ENCODE measurements at regions not wholly inside any gene's neighbourhood (a gene's known extent, or its start where the extent isn't known, plus 50 kb on each side); places are given as distances from the start of the nearest gene placed in this dataset.

DNA sequence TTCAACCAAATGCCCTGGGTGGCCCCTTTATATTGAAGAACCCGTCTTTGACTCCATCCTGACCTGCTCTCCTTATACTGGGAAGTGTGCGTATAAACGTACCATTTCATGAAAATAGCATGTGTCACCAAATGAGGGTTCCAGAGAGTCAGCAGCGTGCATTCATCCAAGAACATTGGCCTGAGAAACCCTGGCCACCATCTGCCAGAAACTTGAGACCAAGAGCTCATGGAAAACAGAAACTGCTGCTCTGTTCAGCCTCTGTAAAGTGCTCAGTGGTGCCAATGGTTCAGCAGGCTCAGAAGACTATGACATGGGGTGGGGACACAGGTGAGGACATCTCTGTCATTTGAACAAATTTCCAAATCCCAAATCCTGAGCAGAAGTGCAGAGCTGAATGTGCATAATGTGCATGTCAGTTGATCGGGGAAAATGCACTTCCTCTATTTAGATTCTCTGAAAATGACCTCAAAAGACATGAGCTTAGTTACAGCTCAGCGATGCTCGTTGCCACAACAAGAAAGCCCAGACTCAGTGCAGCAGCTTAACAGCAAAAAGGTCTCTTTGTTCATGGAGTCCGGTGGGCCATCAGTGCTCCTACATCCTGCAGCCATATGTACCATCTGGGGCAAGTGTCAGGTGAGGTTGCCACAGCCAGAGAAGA lies 176.1 kb downstream of the ATPSCKMT start:
- no peak for DNase-seq (ENCODE audit: low spot score)

DNA sequence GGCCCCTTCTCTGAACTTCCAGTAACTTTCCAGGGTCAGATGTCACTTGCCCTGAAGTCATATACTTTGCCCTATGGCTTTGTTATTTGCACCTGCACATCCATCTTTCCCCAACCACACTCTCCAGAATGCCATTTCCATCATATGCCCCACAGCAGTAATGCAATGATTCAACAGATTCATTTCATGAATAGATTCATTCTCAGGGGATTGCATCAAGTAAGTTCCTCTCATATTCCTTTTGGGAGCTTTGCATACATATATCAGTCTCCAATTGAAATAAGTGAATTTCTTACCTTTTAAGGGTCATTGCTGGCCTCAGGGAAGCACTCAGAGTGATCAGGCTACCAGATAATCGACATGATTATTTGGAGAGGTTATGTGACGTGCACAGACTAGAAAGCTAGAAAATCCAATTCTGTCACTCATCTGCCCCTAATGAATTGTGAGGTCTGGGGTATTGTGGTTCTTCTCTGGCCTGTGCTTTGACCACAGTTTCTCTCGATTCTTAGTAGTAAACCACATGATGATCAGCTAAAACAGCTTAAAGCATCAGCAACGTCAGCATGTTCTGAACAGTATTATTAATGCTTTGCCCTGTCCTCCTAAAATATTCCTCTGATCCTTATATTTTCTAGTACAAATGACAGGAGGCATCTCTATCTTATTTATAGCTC lies 179.9 kb downstream of the ATPSCKMT start:
- no peak for DNase-seq (ENCODE audit: low spot score)

DNA sequence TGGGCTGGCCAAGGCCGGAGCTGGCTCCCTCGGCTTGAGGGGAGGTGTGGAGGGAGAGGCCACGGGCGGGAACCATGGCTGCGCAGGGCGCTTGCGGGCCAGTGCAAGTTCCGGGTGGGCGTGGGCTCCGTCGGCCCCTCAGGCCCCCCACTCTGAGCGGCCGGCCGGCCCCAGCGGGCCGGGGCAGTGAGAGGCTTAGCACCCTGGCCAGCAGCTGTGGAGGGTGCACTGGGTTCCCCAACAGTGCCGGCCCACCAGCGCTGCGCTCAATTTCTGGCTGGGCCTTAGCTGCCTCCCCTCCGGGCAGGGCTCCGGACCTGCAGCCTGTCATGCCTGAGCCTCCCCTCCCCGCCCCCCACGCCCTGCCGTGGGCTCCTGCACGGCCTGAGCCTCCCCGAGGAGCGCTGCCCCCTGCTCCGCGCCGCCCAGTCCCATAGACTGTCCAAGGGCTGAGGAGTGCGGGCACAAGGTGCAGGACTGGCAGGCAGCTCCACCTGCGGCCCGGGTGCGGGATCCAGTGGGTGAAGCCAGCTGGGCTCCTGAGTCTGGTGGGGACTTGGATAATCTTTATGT lies 184.2 kb downstream of the ATPSCKMT start:
- DNase-seq (ENCODE audit: low spot score), result no peak

DNA sequence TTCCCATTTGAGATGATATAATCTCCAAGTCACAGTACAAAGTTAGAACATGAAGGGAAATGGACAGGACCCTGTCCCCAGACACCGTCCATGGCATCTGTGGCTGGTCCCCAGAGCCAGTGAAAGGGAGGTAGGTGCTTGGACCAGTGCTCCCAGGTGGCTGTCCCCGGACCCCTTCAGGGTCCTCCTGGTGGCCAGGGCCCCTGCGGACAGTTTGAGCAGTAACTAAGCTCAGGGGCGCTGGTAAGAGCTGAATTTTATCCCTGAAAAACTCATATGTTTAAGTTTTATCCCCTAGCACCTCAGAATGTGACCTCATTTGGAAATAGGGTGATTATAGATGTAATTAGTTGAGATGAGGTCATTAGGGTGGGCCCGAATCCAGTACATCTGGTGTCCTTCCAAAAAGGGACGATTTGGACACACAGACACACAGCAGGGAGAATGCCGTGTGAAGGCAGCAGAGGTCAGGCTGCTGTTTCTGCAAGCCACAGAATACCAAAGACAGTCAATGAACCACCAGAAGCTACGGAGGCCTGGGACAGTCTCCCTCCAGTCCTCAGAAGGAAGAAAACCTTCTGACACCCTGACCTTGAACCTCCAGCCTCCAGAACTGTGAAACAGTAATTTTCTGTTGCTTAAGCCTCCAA lies 185.0 kb downstream of the ATPSCKMT start:
- no peak for DNase-seq (ENCODE audit: low spot score)

DNA sequence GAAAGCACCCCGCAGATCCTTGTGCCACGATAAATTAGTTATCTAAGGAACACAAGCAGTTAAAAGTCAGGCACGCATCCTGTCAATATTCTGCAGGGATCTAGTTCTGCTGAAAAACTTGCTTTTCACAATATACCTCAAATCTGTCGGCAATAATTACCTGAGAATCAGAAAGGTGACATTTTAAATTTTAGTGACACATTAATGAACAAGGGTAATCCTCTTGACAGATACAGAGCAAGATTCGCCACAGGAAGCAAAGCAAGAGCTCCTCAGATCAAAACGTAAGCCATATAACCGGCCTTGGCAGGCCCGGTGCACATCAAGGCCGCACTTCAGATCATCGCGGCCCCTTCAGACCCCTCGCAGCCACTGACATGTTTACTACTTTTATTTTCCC lies 185.7 kb downstream of the ATPSCKMT start:
- no peak for DNase-seq (ENCODE audit: low spot score)

DNA sequence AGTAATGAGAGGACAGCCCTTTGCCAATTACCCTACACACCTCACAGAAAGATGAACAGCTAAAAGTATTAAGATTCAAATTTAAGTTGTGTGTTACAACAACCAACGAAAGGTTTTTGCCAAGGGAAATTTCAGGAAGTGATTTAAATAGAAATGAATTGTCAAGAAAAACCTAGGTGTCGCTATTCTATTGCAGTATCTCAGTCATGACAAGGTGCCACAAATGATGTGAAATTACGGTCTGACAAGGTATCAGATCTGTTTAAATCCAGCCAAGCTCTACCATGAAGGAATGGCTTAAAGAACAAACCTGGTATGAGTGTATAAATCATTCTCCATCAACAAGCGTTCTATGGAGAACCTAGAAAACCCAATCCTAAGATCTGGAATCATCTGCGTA lies 189.7 kb downstream of the ATPSCKMT start:
- DNase-seq (ENCODE audit: low spot score), result no peak

DNA sequence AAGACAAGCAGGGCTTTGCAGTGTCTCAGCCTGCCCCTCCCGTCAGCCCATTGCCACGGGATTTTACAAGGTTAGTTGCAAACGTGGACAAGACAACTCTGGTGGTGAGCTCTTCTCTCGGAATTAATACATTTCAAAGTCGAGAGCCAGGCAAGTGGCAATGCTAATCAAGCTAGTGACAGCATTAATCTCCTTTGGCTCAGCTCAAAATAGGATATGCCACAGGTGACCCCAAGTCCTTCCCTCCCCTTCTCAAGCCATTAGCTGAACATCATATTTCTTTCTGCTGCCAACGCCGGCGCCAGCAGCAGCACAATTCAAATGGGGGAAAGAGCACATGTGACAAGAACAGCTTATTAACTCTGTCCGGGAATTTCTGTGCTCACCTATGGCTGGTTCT lies 190.1 kb downstream of the ATPSCKMT start:
- no peak for DNase-seq (ENCODE audit: low spot score)

DNA sequence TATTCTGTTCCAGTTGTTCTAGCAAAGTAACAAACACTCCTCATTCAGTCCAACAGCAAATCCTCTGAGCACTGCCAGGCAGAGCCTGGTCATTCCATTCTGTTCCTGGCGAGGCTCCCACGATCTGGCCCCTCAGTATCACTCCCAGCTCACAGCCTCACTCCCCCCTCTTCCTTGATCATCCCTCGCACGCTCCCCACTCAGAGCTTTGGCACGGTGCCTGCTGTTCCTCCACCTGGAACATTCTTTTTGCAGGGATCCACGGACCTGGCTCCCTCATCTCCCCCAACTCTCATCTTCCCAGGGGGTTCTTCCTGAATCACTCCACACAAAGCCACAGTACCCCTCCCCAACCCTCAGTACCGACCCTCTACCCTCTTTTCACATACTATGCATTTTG lies 192.3 kb downstream of the ATPSCKMT start:
- DNase-seq (ENCODE audit: low spot score), result no peak

DNA sequence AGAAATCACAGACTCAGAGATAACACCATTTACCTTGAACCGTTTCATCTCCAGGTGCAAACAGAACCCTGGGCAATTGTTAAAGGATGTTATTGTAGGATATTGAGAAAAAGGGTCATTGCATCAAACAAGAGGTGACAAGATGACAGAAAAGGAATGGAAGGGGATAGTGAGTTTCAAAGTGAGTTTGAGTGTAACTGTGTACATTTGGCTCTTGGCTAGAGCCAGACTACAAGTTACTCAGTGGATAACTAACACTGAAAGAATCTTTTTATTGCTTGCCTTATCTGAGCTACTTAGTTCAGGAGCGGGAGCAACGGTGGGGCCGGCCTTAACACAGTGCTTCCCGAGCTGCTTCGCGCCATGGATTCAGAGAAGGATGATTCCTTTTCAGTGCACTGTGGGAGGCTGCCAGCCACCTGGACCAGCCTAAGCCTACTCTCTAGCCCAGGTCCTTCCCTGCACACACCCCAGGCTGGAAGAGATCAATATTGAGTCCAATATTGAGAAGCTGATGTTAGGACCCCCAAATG lies 193.4 kb downstream of the ATPSCKMT start:
- no peak for DNase-seq (ENCODE audit: low spot score)

DNA sequence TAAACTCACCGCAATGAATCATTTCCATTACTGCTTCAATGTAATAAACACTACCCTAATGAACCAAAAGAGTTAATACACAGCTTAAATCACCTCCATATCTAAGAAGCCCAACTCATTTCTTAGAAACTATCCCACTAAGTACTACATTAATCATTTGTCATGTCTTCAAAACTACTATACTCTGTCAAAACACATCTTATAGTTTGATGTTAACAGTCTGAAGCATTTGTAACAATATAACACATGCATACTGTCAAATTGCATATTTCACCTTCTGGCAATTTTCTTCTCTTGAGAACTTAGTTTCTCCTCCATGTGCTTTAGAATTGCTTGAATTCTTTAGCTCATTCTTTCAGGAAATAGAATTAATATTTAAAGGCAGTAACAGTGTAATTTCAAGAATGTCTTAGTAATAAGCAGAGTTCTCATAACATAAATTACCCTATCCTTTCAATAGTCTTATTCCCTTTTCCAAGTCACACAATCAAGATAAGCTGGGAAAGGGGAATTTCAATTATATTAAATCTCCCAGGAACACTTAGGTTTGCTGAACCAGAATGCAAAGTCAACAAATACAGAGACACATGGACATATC lies 199.7 kb downstream of the ATPSCKMT start:
- DNase-seq (ENCODE audit: low spot score), result no peak

DNA sequence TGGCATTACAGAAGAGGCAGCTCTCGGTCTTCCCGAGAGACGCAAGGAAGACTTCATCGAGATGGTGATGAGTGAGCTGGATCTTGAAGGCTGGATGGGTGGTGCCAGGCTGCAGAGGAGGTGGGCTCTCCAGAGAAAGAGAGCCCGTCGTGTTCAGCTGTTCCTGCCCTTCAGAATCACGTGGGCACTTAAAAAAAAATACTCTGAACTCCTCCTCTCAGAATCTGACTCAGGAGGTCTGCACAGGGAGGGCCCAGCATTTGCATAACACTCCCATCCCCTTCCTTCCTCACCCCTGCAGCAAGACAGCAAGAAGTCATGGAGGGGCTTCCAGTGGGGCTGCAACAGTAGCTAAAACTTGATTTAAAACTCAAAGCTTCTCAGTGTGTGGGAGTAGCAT lies 203.0 kb downstream of the ATPSCKMT start:
- no peak for DNase-seq (ENCODE audit: low spot score)

DNA sequence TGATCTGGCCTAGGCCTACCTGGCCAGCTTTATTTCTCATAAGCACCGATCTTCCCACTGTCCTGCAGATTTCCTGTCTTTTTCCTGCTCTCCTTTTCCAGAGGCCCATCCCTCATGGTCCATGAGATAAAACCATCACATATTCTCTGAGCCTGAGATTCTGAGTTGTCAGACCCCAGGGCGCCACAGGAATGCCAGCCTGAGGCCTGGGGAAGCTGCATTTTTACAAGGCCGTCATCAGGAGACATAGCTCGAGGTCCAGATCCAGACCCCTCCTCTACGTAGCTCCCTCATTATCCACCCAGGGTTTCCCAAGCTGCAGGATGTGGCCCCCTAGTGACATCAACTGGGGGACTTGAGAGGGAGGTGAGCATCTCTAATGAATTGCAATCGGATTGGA lies 204.3 kb downstream of the ATPSCKMT start:
- DNase-seq (ENCODE audit: low spot score), result no peak

DNA sequence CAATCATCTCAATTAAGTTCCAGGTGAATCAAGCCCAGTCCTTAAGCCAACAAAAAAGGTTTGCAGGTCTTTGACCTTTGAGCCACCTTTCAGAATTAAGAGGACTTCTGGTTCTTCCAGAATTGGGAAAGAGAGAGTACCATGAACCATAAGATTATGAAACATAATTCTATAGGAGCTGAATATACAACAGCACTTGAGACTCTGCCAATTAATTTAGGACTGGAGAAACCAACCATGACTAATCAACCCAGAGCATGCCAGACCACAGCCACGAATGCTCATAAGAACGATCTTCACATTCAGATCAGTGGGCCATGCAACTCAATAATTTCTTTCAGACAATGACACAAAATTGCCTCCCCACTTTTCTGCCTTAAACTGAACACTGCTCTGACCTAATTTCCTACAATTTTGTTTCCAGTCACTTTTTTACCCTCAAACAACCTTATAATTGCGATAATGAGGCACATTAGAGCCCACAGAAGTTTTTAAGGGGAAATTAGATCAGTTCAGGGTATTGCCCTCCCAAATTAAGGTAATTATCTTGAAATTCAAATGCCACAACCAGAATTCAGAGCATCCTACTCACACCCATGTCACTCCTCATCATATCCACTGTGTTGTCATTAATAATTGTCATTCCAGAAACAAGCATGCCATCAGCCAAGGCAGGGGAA lies 213.4 kb downstream of the ATPSCKMT start:
- DNase-seq (ENCODE audit: low spot score), result no peak

DNA sequence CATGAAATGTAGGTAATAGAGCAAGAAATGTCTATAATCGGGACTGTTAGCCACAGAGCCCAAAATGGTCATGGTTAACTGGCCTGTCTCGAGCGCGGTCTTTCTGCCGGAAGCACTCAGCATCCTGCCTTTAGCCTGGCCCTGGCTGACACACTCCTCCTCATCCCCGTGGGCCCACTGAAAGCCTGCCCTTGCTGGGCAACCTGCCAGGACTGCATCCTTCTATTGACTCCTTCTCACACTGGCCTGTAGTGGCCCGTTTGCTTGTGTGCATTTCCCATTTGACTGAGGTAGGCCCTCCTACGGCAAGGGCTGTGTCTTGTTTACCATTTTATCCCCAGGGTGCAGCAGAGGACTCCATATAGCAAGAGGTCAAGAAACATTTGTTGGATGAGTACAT lies 215.7 kb downstream of the ATPSCKMT start:
- DNase-seq (ENCODE audit: low spot score), result no peak

DNA sequence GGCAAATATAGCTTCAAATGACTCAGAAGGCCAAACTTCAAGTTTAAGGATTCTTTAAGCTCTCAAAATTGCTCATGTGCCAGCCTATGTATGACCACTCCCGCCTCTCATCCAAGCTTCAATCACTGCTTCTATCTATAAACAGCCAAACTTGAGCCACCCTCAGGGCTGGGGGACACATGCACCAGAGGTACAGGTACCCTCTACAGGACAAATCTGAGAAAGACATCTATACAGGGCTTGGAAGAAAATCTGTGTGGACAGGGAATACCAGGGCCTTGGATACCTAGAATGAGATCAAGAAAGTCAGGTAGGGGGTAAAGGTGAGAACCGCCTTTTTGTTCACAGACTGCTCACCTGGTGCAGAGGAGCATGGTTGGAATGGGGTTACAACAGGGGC lies 217.9 kb downstream of the ATPSCKMT start:
- DNase-seq (ENCODE audit: low spot score), result no peak

DNA sequence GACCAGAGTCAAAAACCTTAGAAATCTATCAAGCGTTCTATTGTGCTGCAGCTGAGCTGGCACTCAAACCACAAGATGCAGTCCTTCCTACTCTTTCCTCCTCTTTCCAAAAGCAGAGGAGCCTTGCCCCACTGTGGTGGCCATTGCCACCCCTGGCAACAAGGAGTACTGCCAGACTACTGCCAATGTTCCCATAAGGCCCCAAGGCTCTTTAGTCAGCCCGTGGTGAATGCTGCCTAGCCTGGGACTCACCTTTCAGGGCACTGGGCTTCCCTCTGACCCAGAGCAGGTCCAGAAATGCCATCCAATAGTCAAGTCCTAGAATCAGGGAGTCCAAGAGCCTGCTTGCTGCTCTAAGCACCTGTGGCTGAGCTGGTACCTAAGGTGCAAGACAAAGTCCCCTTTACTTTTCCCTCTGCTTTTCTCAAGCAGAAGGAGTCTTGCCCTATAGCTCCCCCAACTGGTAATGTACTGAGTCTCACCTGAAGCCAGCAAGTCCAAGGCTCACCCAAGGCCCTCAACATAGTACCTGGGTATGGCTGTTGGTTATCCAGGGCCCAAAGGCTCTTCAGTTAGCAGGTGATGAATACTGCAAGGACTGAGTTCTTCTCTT lies 219.4 kb downstream of the ATPSCKMT start:
- no peak for DNase-seq (ENCODE audit: low spot score)

DNA sequence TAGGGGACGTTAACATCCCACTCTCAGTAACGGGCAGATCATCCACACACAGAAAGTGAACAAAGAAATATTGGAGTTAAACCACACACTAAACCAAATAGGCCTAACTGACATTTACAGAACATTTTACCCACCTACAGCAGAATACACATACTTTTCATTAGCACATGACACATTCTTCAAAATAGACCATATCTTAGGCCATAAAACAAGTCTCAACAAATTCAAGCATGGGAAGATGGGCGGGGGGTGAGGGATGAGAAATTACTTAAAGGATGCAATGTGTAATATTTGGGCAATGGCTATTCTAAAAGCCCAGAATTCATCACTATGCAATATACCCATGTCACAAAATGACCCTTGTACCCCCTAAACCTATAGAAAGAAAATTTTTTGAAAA lies 226.2 kb downstream of the ATPSCKMT start:
- no peak for DNase-seq (ENCODE audit: low spot score)

DNA sequence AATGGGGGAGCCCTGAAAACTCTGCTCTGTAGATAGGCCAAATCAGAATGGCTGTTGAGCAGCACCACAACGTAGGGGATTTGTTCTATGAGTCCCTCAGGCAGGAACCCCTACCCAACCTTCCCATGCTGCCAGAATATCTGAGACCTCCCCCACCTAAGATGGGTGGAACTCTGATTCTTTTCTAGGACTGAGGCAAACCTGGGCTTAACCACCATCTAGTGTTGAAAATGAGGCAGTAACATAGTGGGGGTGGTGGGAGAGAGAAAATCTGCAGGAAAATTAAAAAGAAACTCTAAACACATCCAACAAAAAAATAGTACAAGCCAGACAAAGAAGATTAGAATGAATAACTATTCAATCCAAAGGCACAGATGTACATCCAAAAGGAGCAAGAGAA lies 228.4 kb downstream of the ATPSCKMT start:
- no peak for DNase-seq (ENCODE audit: low spot score)

DNA sequence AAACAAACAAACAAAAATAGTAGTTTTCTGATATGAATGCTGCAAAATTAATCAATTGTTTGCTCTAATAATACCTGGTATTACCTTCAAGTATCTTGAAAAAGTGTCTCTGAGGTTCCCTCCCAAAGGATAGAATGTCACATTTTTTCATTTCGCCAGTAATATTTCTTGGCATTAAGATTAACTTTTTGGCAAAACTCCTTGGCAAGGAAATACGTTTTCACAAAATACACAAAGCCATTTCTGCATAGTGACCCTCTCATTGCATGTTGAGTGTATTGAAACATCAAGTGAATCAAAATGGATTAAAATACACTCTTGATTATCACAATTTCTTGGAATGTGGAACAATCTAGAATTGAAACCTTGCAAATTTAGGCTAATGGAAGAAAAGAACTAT lies 230.5 kb downstream of the ATPSCKMT start:
- DNase-seq (ENCODE audit: low spot score), result no peak

DNA sequence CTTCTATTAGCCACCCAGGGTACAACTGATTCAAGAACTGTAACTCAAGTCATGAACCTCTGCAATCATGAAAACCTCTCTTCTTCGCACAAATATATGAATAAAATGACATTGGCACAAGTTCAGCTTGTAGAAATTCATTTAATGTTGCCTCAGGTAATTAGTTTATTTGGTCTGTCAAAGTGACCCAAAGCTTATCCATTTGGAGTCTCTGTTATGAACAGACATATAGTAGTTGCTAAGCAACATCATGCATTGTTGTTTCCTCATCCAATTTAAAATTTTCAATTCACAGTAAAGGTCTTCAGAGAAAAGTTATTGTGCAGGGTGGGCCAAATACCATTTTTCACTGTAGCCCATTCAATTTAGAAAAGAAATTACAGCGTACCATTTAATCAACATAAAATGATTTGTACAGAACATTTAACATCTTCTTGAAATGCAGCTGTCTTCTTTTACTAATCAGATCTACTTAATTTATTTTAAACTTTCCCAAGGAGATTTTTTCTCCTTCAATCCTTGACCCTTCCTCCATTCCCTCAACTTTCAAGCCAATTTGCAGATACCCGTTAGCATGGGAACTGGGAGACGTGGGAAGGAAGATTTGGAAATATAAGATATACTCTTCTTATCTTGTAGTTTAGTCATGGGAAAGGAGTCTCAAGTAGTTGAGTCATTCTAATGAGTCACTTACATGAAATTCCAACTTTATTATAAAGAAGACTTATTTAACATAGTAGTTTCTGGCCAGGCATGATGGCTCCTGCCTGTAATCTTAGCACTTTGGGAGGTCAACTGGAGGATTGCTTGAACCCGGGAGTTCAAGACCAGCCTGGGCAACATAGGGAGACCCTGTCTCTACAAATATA lies 231.3 kb downstream of the ATPSCKMT start:
- peak; percentile 34 for DNase-seq (ENCODE audit: low spot score)

DNA sequence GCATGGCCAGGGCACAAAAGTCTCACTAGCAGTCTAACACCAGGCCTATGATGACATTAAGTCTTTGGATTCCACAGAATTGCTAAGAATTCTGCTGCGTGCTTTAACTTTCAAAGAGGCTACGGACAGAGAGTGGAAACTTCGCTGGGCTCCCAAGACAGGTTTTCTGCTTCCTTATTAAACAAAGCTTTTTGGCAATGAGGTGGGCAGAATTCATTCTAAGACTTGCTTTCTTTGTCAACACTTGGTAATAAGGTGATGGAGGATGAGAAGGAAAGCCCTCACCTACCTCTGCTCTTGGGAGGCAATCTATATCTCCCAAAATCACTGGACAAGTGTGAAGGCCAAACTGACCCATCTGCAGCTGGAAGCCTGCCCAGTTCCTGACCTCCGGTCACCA lies 231.9 kb downstream of the ATPSCKMT start:
- DNase-seq (ENCODE audit: low spot score), result no peak
